H1 (cell line): ENCODE measurements at regions not wholly inside any gene's neighbourhood (a gene's known extent, or its start where the extent isn't known, plus 50 kb on each side); places are given as distances from the start of the nearest gene placed in this dataset.

Experiments used
- CTCF ChIA-PET: fragments of 300-600 bp; sonication (Branson Sonifier 250); formaldehyde crosslinking; loops from one replicate; lab custom pipeline; 2021; ENCODE audit not compliant: partially characterized antibody; lab: Charles Lee
- POLR2A ChIA-PET: fragments of 300-600 bp; sonication (Branson Sonifier 250); formaldehyde crosslinking; loops from one replicate; lab custom pipeline; 2021; ENCODE audit warnings: inconsistent platforms; ENCODE audit not compliant: partially characterized antibody; lab: Charles Lee
- DNase-seq, 2 experiments: peaks; one replicate each; pipeline versions ENCODE4 v3.0.0 to v3.0.0-alpha.2; 2010 to 2022; ENCODE audit warnings: low spot score in 2 of 2, low read depth in 1 of 2, mixed read lengths in 1 of 2
- FAIRE-seq: peaks from 2 replicates; lab custom pipeline; 2011; peaks lifted over from hg19 to GRCh38; lab: Jason Lieb, UNC
- H2AFZ ChIP-seq: 2 replicates; pipeline ENCODE4 v1.8.1; 2012; ENCODE audit warnings: low read length, inconsistent platforms
- H2AK5ac ChIP-seq: 2 replicates; pipeline ENCODE4 v1.6.1; 2013; ENCODE audit warnings: low read depth, low read length
- H2BK120ac ChIP-seq: replicated peaks from 2 replicates; pipeline ENCODE3; 2013; ENCODE audit warnings: low read depth, low read length, inconsistent platforms
- H2BK12ac ChIP-seq: 2 replicates; pipeline ENCODE4 v1.6.1; 2013; ENCODE audit warnings: low read depth, low read length
- H2BK15ac ChIP-seq: 2 replicates; pipeline ENCODE4 v1.6.1; 2013; ENCODE audit warnings: low read length
- H2BK20ac ChIP-seq: 2 replicates; pipeline ENCODE4 v1.6.1; 2013; ENCODE audit warnings: low read length
- H2BK5ac ChIP-seq: 2 replicates; pipeline ENCODE4 v1.6.1; 2013; ENCODE audit warnings: low read depth, low read length
- H3K14ac ChIP-seq: 2 replicates; pipeline ENCODE4 v1.6.1; 2013; ENCODE audit warnings: inconsistent platforms; ENCODE audit not compliant: insufficient read length
- H3K18ac ChIP-seq: 2 replicates; pipeline ENCODE4 v1.6.1; 2013; ENCODE audit warnings: low read length; ENCODE audit errors: extremely low read depth
- H3K23ac ChIP-seq: 2 replicates; pipeline ENCODE4 v1.6.1; 2013; ENCODE audit warnings: inconsistent platforms; ENCODE audit not compliant: insufficient read length
- H3K23me2 ChIP-seq: 2 replicates; pipeline ENCODE4 v1.6.1; 2013; ENCODE audit warnings: low read depth, low read length
- H3K27ac ChIP-seq: 2 replicates; pipeline ENCODE4 v1.6.1; 2011; ENCODE audit warnings: low read depth, low read length, inconsistent platforms
- H3K27me3 ChIP-seq, 4 experiments: replicated peaks in 1 of 4; 1 replicate in 1 of 4; 2 replicates in 3 of 4; pipeline versions ENCODE4 v1.6.1 to v1.8.1; 2011 to 2013; ENCODE audit warnings: low read length in 3 of 4, mild to moderate bottlenecking in 3 of 4, inconsistent platforms in 2 of 4, mixed read lengths in 2 of 4, moderate library complexity in 1 of 4; ENCODE audit not compliant: control insufficient read depth in 3 of 4, insufficient read depth in 3 of 4; ENCODE audit errors: extremely low read depth in 1 of 4
- H3K36me3 ChIP-seq, 4 experiments: 2 replicates each; pipeline versions ENCODE4 v1.6.1 to v1.8.1; 2011 to 2013; ENCODE audit warnings: mild to moderate bottlenecking in 4 of 4, low read length in 3 of 4, moderate library complexity in 2 of 4, control low read depth in 1 of 4, inconsistent platforms in 1 of 4; ENCODE audit not compliant: insufficient read depth in 4 of 4, control insufficient read depth in 2 of 4
- H3K4ac ChIP-seq: replicated peaks from 2 replicates; pipeline ENCODE3; 2013; ENCODE audit warnings: low read length, low read depth, mixed read lengths, inconsistent platforms; ENCODE audit not compliant: insufficient read length
- H3K4me1 ChIP-seq, 4 experiments: replicated peaks in 1 of 4; 1 replicate in 1 of 4; 2 replicates in 3 of 4; pipeline versions ENCODE4 v1.6.1 to v1.8.1; 2011 to 2013; ENCODE audit warnings: low read length in 3 of 4, inconsistent platforms in 2 of 4, mixed read lengths in 1 of 4; ENCODE audit not compliant: insufficient read depth in 4 of 4, control insufficient read depth in 3 of 4
- H3K4me2 ChIP-seq, 2 experiments: 2 replicates each; pipeline versions ENCODE4 v1.6.1 to v1.8.1; 2011 to 2013; ENCODE audit warnings: low read depth in 2 of 2, low read length in 2 of 2, control low read depth in 1 of 2, inconsistent platforms in 1 of 2, mild to moderate bottlenecking in 1 of 2; ENCODE audit not compliant: insufficient read depth in 1 of 2
- H3K4me3 ChIP-seq, 4 experiments: fragments of 200-600, 300-600 bp in 1 of 4; sonication (generic), shearing (Covaris generic), sonication (Bioruptor Twin) in 1 of 4; 2 replicates each; pipeline versions ENCODE4 v1.5.1 to v1.8.1; 2011 to 2016; ENCODE audit warnings: low read length in 4 of 4, low read depth in 3 of 4, control low read depth in 2 of 4, inconsistent platforms in 2 of 4, mild to moderate bottlenecking in 2 of 4, mixed read lengths in 1 of 4, moderate library complexity in 1 of 4; ENCODE audit not compliant: insufficient read depth in 2 of 4; ENCODE audit errors: extremely low read depth in 1 of 4
- H3K56ac ChIP-seq: replicated peaks from 2 replicates; pipeline ENCODE3; 2013; ENCODE audit warnings: low read depth, mild to moderate bottlenecking, mixed read lengths, low read length, inconsistent platforms; ENCODE audit not compliant: insufficient read length
- H3K79me1 ChIP-seq: 2 replicates; pipeline ENCODE4 v1.6.1; 2013; ENCODE audit warnings: low read depth, low read length, control low read depth
- H3K79me2 ChIP-seq, 2 experiments: 2 replicates each; pipeline versions ENCODE4 v1.6.1 to v1.8.1; 2012 to 2013; ENCODE audit warnings: low read length in 2 of 2, mild to moderate bottlenecking in 2 of 2, inconsistent platforms in 1 of 2; ENCODE audit not compliant: insufficient read depth in 2 of 2, control insufficient read depth in 1 of 2
- H3K9ac ChIP-seq, 4 experiments: replicated peaks in 1 of 4; 1 replicate in 1 of 4; 2 replicates in 3 of 4; pipeline versions ENCODE4 v1.6.1 to v1.8.1; 2011 to 2013; ENCODE audit warnings: low read depth in 3 of 4, low read length in 3 of 4, control low read depth in 2 of 4, mild to moderate bottlenecking in 2 of 4, moderate library complexity in 2 of 4, inconsistent platforms in 1 of 4; ENCODE audit errors: extremely low read depth in 1 of 4
- H3K9me3 ChIP-seq, 2 experiments: 2 replicates each; pipeline versions ENCODE4 v1.6.1 to v1.8.1; 2012 to 2013; ENCODE audit warnings: mild to moderate bottlenecking in 2 of 2, moderate library complexity in 2 of 2, control low read depth in 1 of 2, inconsistent platforms in 1 of 2, low read depth in 1 of 2, low read length in 1 of 2, mixed read lengths in 1 of 2; ENCODE audit not compliant: insufficient read depth in 2 of 2
- H4K20me1 ChIP-seq, 2 experiments: replicated peaks in 1 of 2; 2 replicates each; pipeline versions ENCODE3 to v1.8.1; 2011 to 2013; ENCODE audit warnings: inconsistent platforms in 2 of 2, low read length in 2 of 2, mild to moderate bottlenecking in 1 of 2; ENCODE audit not compliant: insufficient read depth in 2 of 2, control insufficient read depth in 1 of 2
- H4K5ac ChIP-seq: 2 replicates; pipeline ENCODE4 v1.6.1; 2013; ENCODE audit warnings: low read length, low read depth, mixed read lengths, inconsistent platforms; ENCODE audit not compliant: insufficient read length
- H4K8ac ChIP-seq: 2 replicates; pipeline ENCODE4 v1.8.0; 2013; ENCODE audit warnings: mild to moderate bottlenecking, moderate library complexity, low read length, inconsistent platforms; ENCODE audit not compliant: insufficient read depth; ENCODE audit errors: extremely low read depth
- H4K91ac ChIP-seq: replicated peaks from 2 replicates; pipeline ENCODE3; 2013; ENCODE audit warnings: low read length, mixed read lengths, inconsistent platforms; ENCODE audit not compliant: insufficient read length
- CTBP2 ChIP-seq: IDR thresholded peaks from 2 replicates; pipeline ENCODE4 v1.7.0; 2011; ENCODE audit warnings: borderline replicate concordance, mild to moderate bottlenecking, moderate library complexity, mixed read lengths, low read length; ENCODE audit not compliant: insufficient read depth, insufficient read length
- CTCF ChIP-seq, 3 experiments: IDR thresholded peaks; 1 replicate in 2 of 3; 2 replicates in 1 of 3; pipeline versions ENCODE4 v1.5.1 to v1.6.1; 2011; ENCODE audit warnings: low read length in 3 of 3, mild to moderate bottlenecking in 3 of 3, inconsistent platforms in 2 of 3, low read depth in 1 of 3, moderate library complexity in 1 of 3; ENCODE audit not compliant: insufficient read depth in 1 of 3; ENCODE audit errors: control extremely low read depth in 1 of 3
- EZH2 ChIP-seq: fragments of 200-600 bp; sonication (generic); IDR thresholded peaks from 2 replicates; pipeline ENCODE4 v1.7.1; 2012; ENCODE audit warnings: low read depth, mild to moderate bottlenecking, moderate library complexity, low read length, inconsistent platforms; ENCODE audit not compliant: severe bottlenecking
- GABPA ChIP-seq: IDR thresholded peaks from 2 replicates; pipeline ENCODE4 v1.6.1; 2011; ENCODE audit warnings: mild to moderate bottlenecking, low read length, moderate library complexity, borderline replicate concordance; ENCODE audit not compliant: insufficient read depth
- MAFK ChIP-seq: IDR thresholded peaks from 2 replicates; pipeline ENCODE4 v1.6.1; 2012; ENCODE audit warnings: low read depth, mild to moderate bottlenecking, improper control_type of control experiment, low read length
- NRF1 ChIP-seq: IDR thresholded peaks from 2 replicates; pipeline ENCODE4 v1.6.1; 2011; ENCODE audit warnings: mild to moderate bottlenecking, low read depth, low read length, improper control_type of control experiment
- RFX5 ChIP-seq: IDR thresholded peaks from 2 replicates; pipeline ENCODE4 v1.6.1; 2011; ENCODE audit warnings: low read depth, low read length, improper control_type of control experiment, borderline replicate concordance
- SIN3A ChIP-seq, 2 experiments: IDR thresholded peaks in 1 of 2; conservative IDR thresholded peaks in 1 of 2; 2 replicates each; pipeline ENCODE4 v1.6.1; 2011 to 2012; ENCODE audit warnings: low read length in 2 of 2, improper control_type of control experiment in 1 of 2, low read depth in 1 of 2, mild to moderate bottlenecking in 1 of 2
- SP2 ChIP-seq: IDR thresholded peaks from 2 replicates; pipeline ENCODE4 v1.6.1; 2012; ENCODE audit warnings: mild to moderate bottlenecking, low read length, inconsistent platforms
- TAF1 ChIP-seq: IDR thresholded peaks from 2 replicates; pipeline ENCODE4 v1.6.1; 2011; ENCODE audit warnings: mild to moderate bottlenecking, low read depth, low read length
- TAF7 ChIP-seq: optimal IDR thresholded peaks from 2 replicates; pipeline ENCODE3; 2011; ENCODE audit warnings: low read depth, mild to moderate bottlenecking, inconsistent platforms, low read length, moderate library complexity, borderline replicate concordance
- WGBS, 2 experiments: shearing (Covaris generic) in 1 of 2; methylation state at CpG; one replicate each; pipeline versions ENCODE4 v1.1.6 to v1.1.7; 2013 to 2015; ENCODE audit warnings: low lambda C conversion rate in 2 of 2, mixed read lengths in 2 of 2, inconsistent platforms in 1 of 2, low coverage in 1 of 2, missing lambda C conversion rate in 1 of 2; ENCODE audit not compliant: insufficient replicate concordance in 2 of 2, insufficient coverage in 1 of 2, insufficient read length in 1 of 2; ENCODE audit errors: extremely low coverage in 1 of 2, missing lambda C conversion rate in 1 of 2; 5-methylcytosine and 5-hydroxymethylcytosine counted together

GRCh38 chrX:89033723-89034122, 286.7 kb downstream of the CPXCR1 start:
- Histone ChIP-seq H3K56ac (no peak overlapping the region), H4K5ac (no peak overlapping the region), H2AFZ (no peak overlapping the region), H3K36me3 (no peaks in the 10 kb centered on the region), H3K79me2 (no peaks in the 10 kb centered on the region), H3K9ac (no peak overlapping the region), H3K23ac (no peak overlapping the region), H3K79me1 (no peaks in the 10 kb centered on the region), H2AK5ac (no peak overlapping the region), H3K27ac (no peak overlapping the region), H3K4me1 (no peaks in the 10 kb centered on the region), H3K18ac (no peak overlapping the region), H3K23me2 (no peaks in the 10 kb centered on the region), H2BK5ac (no peak overlapping the region), H3K4me2 (no peak overlapping the region), H3K9me3 (peaks cover 7 to 16% of the 10 kb centered on the region in 2 experiments), H2BK120ac (no peak overlapping the region), H4K8ac (no peak overlapping the region), H2BK15ac (no peak overlapping the region), H3K27me3 (no peaks in the 10 kb centered on the region), H4K20me1 (no peaks in the 10 kb centered on the region), H4K91ac (no peak overlapping the region), H3K4me3 (no peak overlapping the region), H3K14ac (no peak overlapping the region), H2BK20ac (no peak overlapping the region), H3K4ac (no peak overlapping the region), H2BK12ac (no peak overlapping the region)
- 80% methylated on average over 1 of the region's 1 CpG; no CpG with 5 or more reads in 1 of the 2 experiments for WGBS, 2 experiments
- DNase-seq (no peak), FAIRE-seq (no peak)
- ChIA-PET CTCF (interaction anchor here (0.6 kb wide), 1 partner anchor 18 kb away, joined by 3 read pairs; no protein-coding TSS in a partner anchor), POLR2A (no interaction called here)
- TF ChIP-seq SP2 = no peak
- TF ChIP-seq CTCF (IDR thresholded peaks at IDR 0.05; ENCODE audit: control extremely low read depth in 1 of 3, insufficient read depth in 1 of 3, low read depth in 1 of 3, low read length in 3 of 3) = no peak
- TF ChIP-seq TAF1 = no peak
- TF ChIP-seq SIN3A (conservative IDR thresholded peaks at IDR 0.05 in 1 of 2, IDR thresholded peaks at IDR 0.05 in 1 of 2; ENCODE audit: low read depth in 1 of 2, low read length in 2 of 2) = no peak
- no peak for TF ChIP-seq GABPA
- TF ChIP-seq NRF1 = no peak
- no peak for TF ChIP-seq RFX5
- TF ChIP-seq EZH2 = no peak
- no peak for TF ChIP-seq TAF7
- TF ChIP-seq CTBP2 = no peak
- TF ChIP-seq MAFK = no peak
